ENCODE measurements at regions not wholly inside any gene's neighbourhood (a gene's known extent, or its start where the extent isn't known, plus 50 kb on each side); places are given as distances from the start of the nearest gene placed in this dataset.

GRCh38 chr17:83014297-83014696, 65.1 kb upstream of the METRNL start:
- Histone ChIP-seq H3K36me3 (no peaks in the 10 kb centered on the region), H3K4me3 (no peak overlapping the region), H3K9me3 (ENCODE audit: low read depth) (no peaks in the 10 kb centered on the region), H3K27me3 (no peaks in the 10 kb centered on the region), H3K27ac (no peak overlapping the region), H3K4me1 (ENCODE audit: low read depth) (peaks cover 8% of the 10 kb centered on the region)
- TF ChIP-seq CTCF (IDR thresholded peaks at IDR 0.05; ENCODE audit: low read depth, low read length) = no peak
- no peak for DNase-seq (ENCODE audit: low read depth in 1 of 2, low spot score in 1 of 2)

GRCh38 chr17:83014940-83015910, 64.2 kb upstream of the METRNL start:
- H3K9me3 ChIP-seq (ENCODE audit: low read depth) = no peaks in the 10 kb centered on the region
- TF ChIP-seq CTCF (IDR thresholded peaks at IDR 0.05; ENCODE audit: low read depth, low read length) = no peak

GRCh38 chr17:83018658-83019193, 60.7 kb upstream of the METRNL start:
- Histone ChIP-seq H3K27me3 (no peaks in the 10 kb centered on the region), H3K27ac (no peak overlapping the region), H3K4me1 (ENCODE audit: low read depth) (no peaks in the 10 kb centered on the region), H3K36me3 (no peaks in the 10 kb centered on the region), H3K9me3 (ENCODE audit: low read depth) (no peaks in the 10 kb centered on the region), H3K4me3 (no peak overlapping the region)
- no peak for TF ChIP-seq CTCF (IDR thresholded peaks at IDR 0.05; ENCODE audit: low read depth, low read length)
- DNase-seq (ENCODE audit: low read depth in 1 of 2, low spot score in 1 of 2) = no peak

More at GRCh38 chr17:83014940-83015910, 64.2 kb upstream of the METRNL start:
- no peak overlapping the region for H3K4me3 ChIP-seq
- H3K27me3 ChIP-seq = no peaks in the 10 kb centered on the region
- no peak overlapping the region for H3K27ac ChIP-seq
- no peak for DNase-seq (ENCODE audit: low read depth in 1 of 2, low spot score in 1 of 2)
- peaks cover 5% of the 10 kb centered on the region for H3K4me1 ChIP-seq (ENCODE audit: low read depth)
- no peaks in the 10 kb centered on the region for H3K36me3 ChIP-seq

- no peaks in the 10 kb centered on the region for H3K36me3 ChIP-seq
- no peaks in the 10 kb centered on the region for H3K9me3 ChIP-seq (ENCODE audit: low read depth)
- H3K27ac ChIP-seq = no peak overlapping the region
- H3K4me1 ChIP-seq (ENCODE audit: low read depth) = no peaks in the 10 kb centered on the region
- H3K4me3 ChIP-seq = no peak overlapping the region
- no peak for DNase-seq (ENCODE audit: low read depth in 1 of 2, low spot score in 1 of 2)
- H3K27me3 ChIP-seq = no peaks in the 10 kb centered on the region
- no peak for TF ChIP-seq CTCF (IDR thresholded peaks at IDR 0.05; ENCODE audit: low read depth, low read length)
These were observed 60.0 kb upstream of the METRNL start for GRCh38 chr17:83019376-83019775.

- no peak overlapping the region for H3K27ac ChIP-seq
- H3K9me3 ChIP-seq (ENCODE audit: low read depth) = no peaks in the 10 kb centered on the region
- H3K4me3 ChIP-seq = no peak overlapping the region
- DNase-seq (ENCODE audit: low read depth in 1 of 2, low spot score in 1 of 2) = no peak
- peaks cover 3% of the 10 kb centered on the region for H3K4me1 ChIP-seq (ENCODE audit: low read depth)
- H3K27me3 ChIP-seq = no peaks in the 10 kb centered on the region
- TF ChIP-seq CTCF (IDR thresholded peaks at IDR 0.05; ENCODE audit: low read depth, low read length) = no peak
- no peaks in the 10 kb centered on the region for H3K36me3 ChIP-seq
These were observed 55.0 kb upstream of the METRNL start for GRCh38 chr17:83024218-83024971.

Data from cardiac muscle cell (in vitro differentiated cells and primary cell).